Breast epithelium (tissue), 3 donors: ENCODE measurements at regions not wholly inside any gene's neighbourhood (a gene's known extent, or its start where the extent isn't known, plus 50 kb on each side); places are given as distances from the start of the nearest gene placed in this dataset.

ENCODE experiments used
- POLR2AphosphoS5 ChIP-seq, 3 donors: sonication (generic); formaldehyde crosslinking; IDR thresholded peaks; one replicate each; pipeline ENCODE4 v1.6.1; 2017; ENCODE audit warnings: antibody characterized with exemption in 3 of 3
- TF ChIP-seq, protein P1 (sequence below), 3 donors: fragments of 450-650 bp; IDR thresholded peaks; one replicate each; pipeline ENCODE4 v1.5.1; 2016 to 2017; ENCODE audit warnings: antibody characterized with exemption in 3 of 3, mild to moderate bottlenecking in 3 of 3, moderate library complexity in 3 of 3

- TF ChIP-seq, protein P1, sequence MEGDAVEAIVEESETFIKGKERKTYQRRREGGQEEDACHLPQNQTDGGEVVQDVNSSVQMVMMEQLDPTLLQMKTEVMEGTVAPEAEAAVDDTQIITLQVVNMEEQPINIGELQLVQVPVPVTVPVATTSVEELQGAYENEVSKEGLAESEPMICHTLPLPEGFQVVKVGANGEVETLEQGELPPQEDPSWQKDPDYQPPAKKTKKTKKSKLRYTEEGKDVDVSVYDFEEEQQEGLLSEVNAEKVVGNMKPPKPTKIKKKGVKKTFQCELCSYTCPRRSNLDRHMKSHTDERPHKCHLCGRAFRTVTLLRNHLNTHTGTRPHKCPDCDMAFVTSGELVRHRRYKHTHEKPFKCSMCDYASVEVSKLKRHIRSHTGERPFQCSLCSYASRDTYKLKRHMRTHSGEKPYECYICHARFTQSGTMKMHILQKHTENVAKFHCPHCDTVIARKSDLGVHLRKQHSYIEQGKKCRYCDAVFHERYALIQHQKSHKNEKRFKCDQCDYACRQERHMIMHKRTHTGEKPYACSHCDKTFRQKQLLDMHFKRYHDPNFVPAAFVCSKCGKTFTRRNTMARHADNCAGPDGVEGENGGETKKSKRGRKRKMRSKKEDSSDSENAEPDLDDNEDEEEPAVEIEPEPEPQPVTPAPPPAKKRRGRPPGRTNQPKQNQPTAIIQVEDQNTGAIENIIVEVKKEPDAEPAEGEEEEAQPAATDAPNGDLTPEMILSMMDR (IDR thresholded peaks at IDR 0.05), result no peak
- no peak for TF ChIP-seq POLR2AphosphoS5 (IDR thresholded peaks at IDR 0.05)
Measured at GRCh38 chr13:74003374-74003773, 130.8 kb downstream of the KLF12 start.
